ENCODE measurements at regions not wholly inside any gene's neighbourhood (a gene's known extent, or its start where the extent isn't known, plus 50 kb on each side); places are given as distances from the start of the nearest gene placed in this dataset.
"Not testable (repeated sequence)": the region's sequence is repeated elsewhere in the genome, so short reads cannot be mapped to it uniquely, and the experiment has no call there.

- DNase-seq, result no peak
These were observed 172.3 kb upstream of the SOX6 start for GRCh38 chr11:16528639-16529038.

GRCh38 chr11:16527525-16528246 lies 171.3 kb upstream of the SOX6 start:
- no peak for DNase-seq

- peak in 1 of 2 experiments; percentile 4 for DNase-seq
These were observed 170.6 kb upstream of the SOX6 start for GRCh38 chr11:16526947-16527346.

GRCh38 chr11:16520713-16521112 lies 164.4 kb upstream of the SOX6 start:
- DNase-seq, result not testable (repeated sequence)

GRCh38 chr11:16512899-16513241 lies 156.5 kb upstream of the SOX6 start:
- no peak for DNase-seq

GRCh38 chr11:16512198-16512898 lies 156.0 kb upstream of the SOX6 start:
- no peak for DNase-seq

- peak; percentile 14 to 38 for DNase-seq
These were observed 155.1 kb upstream of the SOX6 start for GRCh38 chr11:16511116-16512114.

- no peak for DNase-seq
These were observed 149.1 kb upstream of the SOX6 start for GRCh38 chr11:16505481-16505880.

GRCh38 chr11:16503891-16504290 lies 147.5 kb upstream of the SOX6 start:
- not testable (repeated sequence) for DNase-seq

- DNase-seq, result no peak
These were observed 138.8 kb upstream of the SOX6 start for GRCh38 chr11:16494918-16495691.

GRCh38 chr11:16484434-16484833 lies 128.1 kb upstream of the SOX6 start:
- no peak for DNase-seq

- no peak for DNase-seq
These were observed 118.3 kb upstream of the SOX6 start for GRCh38 chr11:16474659-16475058.

GRCh38 chr11:16469968-16470367 lies 113.6 kb upstream of the SOX6 start:
- DNase-seq, result no peak

GRCh38 chr11:16468735-16469453 lies 112.5 kb upstream of the SOX6 start:
- DNase-seq, result no peak

- peak in 1 of 2 experiments; percentile 49 for DNase-seq
These were observed 104.2 kb upstream of the SOX6 start for GRCh38 chr11:16460508-16460907.

GRCh38 chr11:16456366-16456765 lies 100.0 kb upstream of the SOX6 start:
- no peak for DNase-seq

GRCh38 chr11:16454289-16454863 lies 98.0 kb upstream of the SOX6 start:
- DNase-seq, result no peak

- no peak for DNase-seq
These were observed 91.9 kb upstream of the SOX6 start for GRCh38 chr11:16448123-16448717.

- no peak for DNase-seq
These were observed 85.1 kb upstream of the SOX6 start for GRCh38 chr11:16441461-16441860.

GRCh38 chr11:16440136-16440535 lies 83.8 kb upstream of the SOX6 start:
- no peak for DNase-seq

GRCh38 chr11:16434036-16434435 lies 77.7 kb upstream of the SOX6 start:
- no peak for DNase-seq
